WTC11 (cell line): ENCODE measurements at regions not wholly inside any gene's neighbourhood (a gene's known extent, or its start where the extent isn't known, plus 50 kb on each side); places are given as distances from the start of the nearest gene placed in this dataset.
A peak's percentile ranks its signal among the peaks of the same experiment; 100 is the strongest.
"Not testable (repeated sequence)": the region's sequence is repeated elsewhere in the genome, so short reads cannot be mapped to it uniquely, and the experiment has no call there.

ENCODE experiments used
- ATAC-seq: fragments of 200-7000 bp; cut with Tn5 transposase; 2 replicates; pipeline ENCODE4 v1.10.0; 2021; ENCODE audit warnings: mild to moderate bottlenecking, moderate library complexity
- CTCF ChIA-PET: fragments of 300-600 bp; sonication (Branson Sonifier 250); formaldehyde crosslinking; loops from one replicate; lab custom pipeline; 2021; ENCODE audit warnings: antibody characterized with exemption; lab: Charles Lee
- POLR2A ChIA-PET: fragments of 350-600 bp; sonication (Branson Sonifier 250); formaldehyde crosslinking; loops from one replicate; lab custom pipeline; 2021; ENCODE audit warnings: antibody characterized with exemption; lab: Charles Lee
- DNase-seq: peaks from one replicate; pipeline ENCODE4 v3.0.0; 2021; ENCODE audit warnings: low spot score
- H3K27ac Mint-ChIP-seq: 2 replicates; pipeline ENCODE4 v1.8.0; 2021; ENCODE audit warnings: mixed read lengths
- H3K27me3 Mint-ChIP-seq: 2 replicates; pipeline ENCODE4 v1.8.0; 2021; ENCODE audit warnings: low read depth, mild to moderate bottlenecking, moderate library complexity, mixed read lengths
- H3K36me3 Mint-ChIP-seq: 2 replicates; pipeline ENCODE4 v1.8.0; 2021; ENCODE audit warnings: mixed read lengths
- H3K4me1 Mint-ChIP-seq: 2 replicates; pipeline ENCODE4 v1.8.0; 2022; ENCODE audit warnings: mixed read lengths
- H3K4me3 Mint-ChIP-seq: 2 replicates; pipeline ENCODE4 v1.8.0; 2021; ENCODE audit warnings: mild to moderate bottlenecking, moderate library complexity, mixed read lengths
- H3K9me3 Mint-ChIP-seq: 2 replicates; pipeline ENCODE4 v1.8.0; 2021; ENCODE audit warnings: mixed read lengths
- ATF1 ChIP-seq: sonication (generic); formaldehyde crosslinking; IDR thresholded peaks from 2 replicates; pipeline ENCODE4 v1.8.1; 2023; ENCODE audit warnings: mild to moderate bottlenecking, moderate library complexity, missing genetic modification reagents
- CBFB ChIP-seq: sonication (generic); formaldehyde crosslinking; IDR thresholded peaks from 2 replicates; pipeline ENCODE4 v1.8.1; 2022; ENCODE audit warnings: mild to moderate bottlenecking, low read depth, missing genetic modification reagents
- CREB1 ChIP-seq: sonication (generic); formaldehyde crosslinking; IDR thresholded peaks from 2 replicates; pipeline ENCODE4 v1.8.0; 2023; ENCODE audit warnings: mild to moderate bottlenecking, missing genetic modification reagents
- CTCF ChIP-seq: fragments of 200-600 bp; IDR thresholded peaks from 2 replicates; pipeline ENCODE4 v1.8.0; 2022; ENCODE audit warnings: antibody characterized with exemption
- FOXK1 ChIP-seq: sonication (generic); formaldehyde crosslinking; IDR thresholded peaks from 2 replicates; pipeline ENCODE4 v1.8.0; 2022; ENCODE audit warnings: mild to moderate bottlenecking, moderate library complexity, missing genetic modification reagents
- GRHL2 ChIP-seq: fragments of 250-450 bp; sonication (Bioruptor Pico); IDR thresholded peaks from 2 replicates; pipeline ENCODE4 v1.8.0; 2022; ENCODE audit warnings: mild to moderate bottlenecking, moderate library complexity; ENCODE audit not compliant: insufficient replicate concordance, severe bottlenecking
- NFATC4 ChIP-seq: fragments of 250-450 bp; sonication (Bioruptor Pico); IDR thresholded peaks from 2 replicates; pipeline ENCODE4 v1.9.0; 2021; ENCODE audit warnings: mild to moderate bottlenecking
- NR3C1 ChIP-seq: sonication (generic); formaldehyde crosslinking; conservative IDR thresholded peaks from 2 replicates; pipeline ENCODE4 v1.8.1; 2023; ENCODE audit warnings: low read depth, mild to moderate bottlenecking, missing genetic modification reagents
- TEAD4 ChIP-seq: sonication (generic); formaldehyde crosslinking; IDR thresholded peaks from 2 replicates; pipeline ENCODE4 v1.8.0; 2022; ENCODE audit warnings: mild to moderate bottlenecking, missing genetic modification reagents
- ZBTB43 ChIP-seq: sonication (generic); formaldehyde crosslinking; IDR thresholded peaks from 2 replicates; pipeline ENCODE4 v1.8.1; 2023; ENCODE audit warnings: mild to moderate bottlenecking, missing genetic modification reagents
- ZMAT4 ChIP-seq: fragments of 250-450 bp; sonication (Bioruptor Pico); IDR thresholded peaks from 2 replicates; pipeline ENCODE4 v1.9.0; 2021; ENCODE audit warnings: mild to moderate bottlenecking
- ZNF263 ChIP-seq: sonication (generic); formaldehyde crosslinking; IDR thresholded peaks from 2 replicates; pipeline ENCODE4 v1.8.1; 2022; ENCODE audit warnings: low read depth, mild to moderate bottlenecking, moderate library complexity, missing genetic modification reagents
- TF ChIP-seq, protein P1 (sequence below): sonication (generic); formaldehyde crosslinking; IDR thresholded peaks from 2 replicates; pipeline ENCODE4 v1.8.1; 2022; ENCODE audit warnings: low read depth, missing genetic modification reagents, borderline replicate concordance
- TF ChIP-seq, protein P2 (sequence below): sonication (generic); formaldehyde crosslinking; IDR thresholded peaks from 2 replicates; pipeline ENCODE4 v1.8.1; 2023; ENCODE audit warnings: mild to moderate bottlenecking, missing genetic modification reagents, borderline replicate concordance

DNA sequence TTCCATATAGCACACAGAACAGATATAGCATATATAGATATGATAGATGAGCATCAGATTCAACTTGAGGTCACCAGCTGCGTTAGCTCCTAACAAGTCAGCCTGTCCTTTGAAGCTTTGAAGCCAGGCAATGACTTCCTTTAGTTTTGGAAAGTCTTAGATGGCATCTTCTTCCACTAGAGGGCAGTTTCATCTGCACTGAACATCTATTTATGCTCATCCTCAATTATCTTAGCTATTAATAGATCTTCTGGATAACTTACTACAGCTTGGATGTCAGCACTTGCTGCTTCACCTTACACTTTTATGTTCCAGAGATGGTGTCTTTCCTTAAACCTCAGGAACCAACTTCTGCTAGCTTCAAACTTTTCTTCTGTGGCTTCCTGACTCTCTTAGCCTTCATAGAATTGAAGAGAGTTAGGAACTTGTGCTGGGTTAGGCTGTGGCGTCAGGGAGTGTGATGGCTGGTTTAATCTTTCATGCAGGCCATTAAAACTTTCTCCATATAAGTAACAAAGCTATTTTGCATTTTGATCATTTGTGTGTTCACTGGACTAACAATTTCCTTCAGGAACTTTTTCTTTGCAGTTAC is 1401.4 kb downstream of the EFNA5 start:
- TF ChIP-seq NFATC4 (CRISPR knock-in tag), result no peak
- TF ChIP-seq, protein P1, sequence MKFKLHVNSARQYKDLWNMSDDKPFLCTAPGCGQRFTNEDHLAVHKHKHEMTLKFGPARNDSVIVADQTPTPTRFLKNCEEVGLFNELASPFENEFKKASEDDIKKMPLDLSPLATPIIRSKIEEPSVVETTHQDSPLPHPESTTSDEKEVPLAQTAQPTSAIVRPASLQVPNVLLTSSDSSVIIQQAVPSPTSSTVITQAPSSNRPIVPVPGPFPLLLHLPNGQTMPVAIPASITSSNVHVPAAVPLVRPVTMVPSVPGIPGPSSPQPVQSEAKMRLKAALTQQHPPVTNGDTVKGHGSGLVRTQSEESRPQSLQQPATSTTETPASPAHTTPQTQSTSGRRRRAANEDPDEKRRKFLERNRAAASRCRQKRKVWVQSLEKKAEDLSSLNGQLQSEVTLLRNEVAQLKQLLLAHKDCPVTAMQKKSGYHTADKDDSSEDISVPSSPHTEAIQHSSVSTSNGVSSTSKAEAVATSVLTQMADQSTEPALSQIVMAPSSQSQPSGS (CRISPR knock-in tag), result no peak
- TF ChIP-seq CTCF, result peak; percentile 22; the same call in 1 of the 2 replicates
- Mint-ChIP-seq H3K9me3 (peaks cover 22% of the 10 kb centered on the region), H3K4me1 (peaks cover 10% of the 10 kb centered on the region), H3K27me3 (no peaks in the 10 kb centered on the region), H3K27ac (no peak overlapping the region), H3K36me3 (peaks cover 6% of the 10 kb centered on the region), H3K4me3 (no peak overlapping the region)
- no peak for DNase-seq
- peak; percentile 73 for ATAC-seq
- POLR2A ChIA-PET, result no interaction called here
- CTCF ChIA-PET, result interaction anchor here (0.7 to 1.5 kb wide), 18 partner anchors 9 to 705 kb away, joined by 3 to 10 read pairs (median 3); no protein-coding TSS in a partner anchor

GRCh38 chr5:106267256-106267655 is 1403.5 kb downstream of the EFNA5 start:
- Mint-ChIP-seq H3K27ac (no peak overlapping the region), H3K36me3 (no peaks in the 10 kb centered on the region; the same call in 1 of the 2 replicates), H3K4me1 (peaks cover 10% of the 10 kb centered on the region), H3K27me3 (no peaks in the 10 kb centered on the region), H3K9me3 (peaks cover 7% of the 10 kb centered on the region), H3K4me3 (no peak overlapping the region)
- TF ChIP-seq NR3C1, result no peak
- TF ChIP-seq FOXK1, result no peak
- ATAC-seq, result no peak
- no peak for DNase-seq
- CTCF ChIA-PET, result no interaction called here
- POLR2A ChIA-PET, result no interaction called here

GRCh38 chr5:106262395-106262794 is 1408.3 kb downstream of the EFNA5 start:
- POLR2A ChIA-PET, result no interaction called here
- Mint-ChIP-seq H3K9me3 (no peaks in the 10 kb centered on the region; the same call in 1 of the 2 replicates), H3K27me3 (no peaks in the 10 kb centered on the region; the same call in 1 of the 2 replicates), H3K4me3 (no peak overlapping the region), H3K4me1 (peaks cover 30% of the 10 kb centered on the region), H3K27ac (peak overlapping the region; percentile 3; the same call in 1 of the 2 replicates), H3K36me3 (peaks cover 6% of the 10 kb centered on the region)
- no peak for TF ChIP-seq CREB1 (CRISPR knock-in tag)
- CTCF ChIA-PET, result no interaction called here
- no peak for ATAC-seq
- DNase-seq, result no peak

- DNase-seq, ATAC-seq, CTCF ChIA-PET, H3K27me3 Mint-ChIP-seq, POLR2A ChIA-PET, H3K4me3 Mint-ChIP-seq: not testable (repeated sequence)
- peak overlapping the region; percentile 89 for H3K27ac Mint-ChIP-seq
- H3K4me1 Mint-ChIP-seq, result peaks cover 34% of the 10 kb centered on the region
- peaks cover 18% of the 10 kb centered on the region for H3K9me3 Mint-ChIP-seq
- H3K36me3 Mint-ChIP-seq, result peaks cover 29% of the 10 kb centered on the region
Measured at GRCh38 chr5:106259431-106260090, 1411.2 kb downstream of the EFNA5 start.

DNA sequence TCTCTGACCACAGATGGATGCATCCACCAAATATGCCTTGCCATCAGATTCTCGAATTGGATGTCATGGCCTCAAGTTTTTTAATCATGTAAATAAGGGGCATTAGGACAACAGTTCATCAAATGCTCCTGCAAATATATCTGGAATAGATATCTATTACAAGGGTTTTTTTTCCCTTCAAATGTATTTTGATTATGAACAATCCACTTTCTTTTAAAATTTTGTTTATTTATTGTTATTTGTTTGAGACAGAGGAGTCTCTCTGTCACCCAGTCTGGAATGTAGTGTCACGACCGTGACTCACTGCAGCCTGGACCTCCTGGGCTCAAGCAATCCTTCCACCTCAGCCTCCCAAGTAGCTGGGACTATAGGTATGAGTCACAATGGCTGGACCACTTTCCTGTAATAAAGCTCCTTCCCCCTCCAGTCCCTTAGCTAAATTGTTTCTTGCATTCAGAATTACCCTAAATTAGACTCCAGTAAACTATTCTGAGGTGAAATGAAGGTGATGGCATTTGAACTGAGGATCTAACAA is 1412.1 kb downstream of the EFNA5 start:
- ATAC-seq (no peak), DNase-seq (no peak)
- POLR2A ChIA-PET, result no interaction called here
- CTCF ChIA-PET, result no interaction called here
- peak overlapping the region; percentile 54 for H3K27ac Mint-ChIP-seq
- peaks cover 43% of the 10 kb centered on the region for H3K4me1 Mint-ChIP-seq
- no peaks in the 10 kb centered on the region; the same call in 1 of the 2 replicates for H3K27me3 Mint-ChIP-seq
- peaks cover 26% of the 10 kb centered on the region for H3K9me3 Mint-ChIP-seq
- H3K36me3 Mint-ChIP-seq, result peaks cover 37% of the 10 kb centered on the region
- H3K4me3 Mint-ChIP-seq, result no peak overlapping the region
- no peak for TF ChIP-seq ZMAT4 (CRISPR knock-in tag)
- TF ChIP-seq GRHL2 (CRISPR knock-in tag), result no peak
- TF ChIP-seq ATF1 (CRISPR knock-in tag), result no peak
- TF ChIP-seq TEAD4 (CRISPR knock-in tag), result no peak
- TF ChIP-seq ZBTB43 (CRISPR knock-in tag), result no peak
- TF ChIP-seq, protein P2, sequence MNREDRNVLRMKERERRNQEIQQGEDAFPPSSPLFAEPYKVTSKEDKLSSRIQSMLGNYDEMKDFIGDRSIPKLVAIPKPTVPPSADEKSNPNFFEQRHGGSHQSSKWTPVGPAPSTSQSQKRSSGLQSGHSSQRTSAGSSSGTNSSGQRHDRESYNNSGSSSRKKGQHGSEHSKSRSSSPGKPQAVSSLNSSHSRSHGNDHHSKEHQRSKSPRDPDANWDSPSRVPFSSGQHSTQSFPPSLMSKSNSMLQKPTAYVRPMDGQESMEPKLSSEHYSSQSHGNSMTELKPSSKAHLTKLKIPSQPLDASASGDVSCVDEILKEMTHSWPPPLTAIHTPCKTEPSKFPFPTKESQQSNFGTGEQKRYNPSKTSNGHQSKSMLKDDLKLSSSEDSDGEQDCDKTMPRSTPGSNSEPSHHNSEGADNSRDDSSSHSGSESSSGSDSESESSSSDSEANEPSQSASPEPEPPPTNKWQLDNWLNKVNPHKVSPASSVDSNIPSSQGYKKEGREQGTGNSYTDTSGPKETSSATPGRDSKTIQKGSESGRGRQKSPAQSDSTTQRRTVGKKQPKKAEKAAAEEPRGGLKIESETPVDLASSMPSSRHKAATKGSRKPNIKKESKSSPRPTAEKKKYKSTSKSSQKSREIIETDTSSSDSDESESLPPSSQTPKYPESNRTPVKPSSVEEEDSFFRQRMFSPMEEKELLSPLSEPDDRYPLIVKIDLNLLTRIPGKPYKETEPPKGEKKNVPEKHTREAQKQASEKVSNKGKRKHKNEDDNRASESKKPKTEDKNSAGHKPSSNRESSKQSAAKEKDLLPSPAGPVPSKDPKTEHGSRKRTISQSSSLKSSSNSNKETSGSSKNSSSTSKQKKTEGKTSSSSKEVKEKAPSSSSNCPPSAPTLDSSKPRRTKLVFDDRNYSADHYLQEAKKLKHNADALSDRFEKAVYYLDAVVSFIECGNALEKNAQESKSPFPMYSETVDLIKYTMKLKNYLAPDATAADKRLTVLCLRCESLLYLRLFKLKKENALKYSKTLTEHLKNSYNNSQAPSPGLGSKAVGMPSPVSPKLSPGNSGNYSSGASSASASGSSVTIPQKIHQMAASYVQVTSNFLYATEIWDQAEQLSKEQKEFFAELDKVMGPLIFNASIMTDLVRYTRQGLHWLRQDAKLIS (CRISPR knock-in tag), result no peak
- no peak for TF ChIP-seq CBFB (CRISPR knock-in tag)
- TF ChIP-seq ZNF263 (CRISPR knock-in tag), result no peak
